ENCODE measurements at regions not wholly inside any gene's neighbourhood (a gene's known extent, or its start where the extent isn't known, plus 50 kb on each side); places are given as distances from the start of the nearest gene placed in this dataset.

- H3K36me3 ChIP-seq: no peaks in the 10 kb centered on the region
- WGBS, 4 donors: 95 to 97% (median 96%) methylated on average over 2 of the region's 2 CpGs
- H3K9me3 ChIP-seq: no peaks in the 10 kb centered on the region
- DNase-seq (no peak), ATAC-seq (no peak)
- intact Hi-C loops (cut with DNase I): no loop called here
- no peaks in the 10 kb centered on the region for H3K4me1 ChIP-seq
- H3K4me3 ChIP-seq: no peak overlapping the region
- no peak overlapping the region for H3K27ac ChIP-seq
- no peaks in the 10 kb centered on the region for H3K27me3 ChIP-seq
- TF ChIP-seq POLR2A (IDR thresholded peaks at IDR 0.05) (no peak), CTCF (IDR thresholded peaks at IDR 0.05) (no peak)
Observed at GRCh38 chr4:92199135-92199534, 104.6 kb upstream of the GRID2 start.

GRCh38 chr4:92210906-92211305, 92.9 kb upstream of the GRID2 start:
- no peak for DNase-seq
- H3K9me3 ChIP-seq: peaks cover 0 to 16% (median 0%) of the 10 kb centered on the region in 12 donors
- H3K27ac ChIP-seq: no peak overlapping the region
- no peaks in the 10 kb centered on the region for H3K4me1 ChIP-seq
- H3K4me3 ChIP-seq: no peak overlapping the region
- H3K27me3 ChIP-seq: no peaks in the 10 kb centered on the region
- no peak for ATAC-seq
- no peaks in the 10 kb centered on the region for H3K36me3 ChIP-seq
- intact Hi-C loops (cut with DNase I): no loop called here
- 73 to 91% (median 84%) methylated on average over 7 of the region's 7 CpGs for WGBS, 4 donors
- TF ChIP-seq POLR2A (IDR thresholded peaks at IDR 0.05) (no peak), CTCF (IDR thresholded peaks at IDR 0.05) (no peak)

GRCh38 chr4:92215476-92215875, 88.3 kb upstream of the GRID2 start:
- DNase-seq (no peak), ATAC-seq (no peak)
- Histone ChIP-seq H3K36me3 (no peaks in the 10 kb centered on the region), H3K4me1 (no peaks in the 10 kb centered on the region), H3K9me3 (peaks cover 0 to 31% (median 6%) of the 10 kb centered on the region in 12 donors), H3K27ac (no peak overlapping the region), H3K27me3 (no peaks in the 10 kb centered on the region), H3K4me3 (no peak overlapping the region)
- TF ChIP-seq CTCF (IDR thresholded peaks at IDR 0.05): no peak
- TF ChIP-seq POLR2A (IDR thresholded peaks at IDR 0.05): no peak
- WGBS, 4 donors: 84 to 88% (median 86%) methylated on average over 4 of the region's 4 CpGs
- intact Hi-C loops (cut with DNase I): no loop called here

- DNase-seq: no peak
- no peaks in the 10 kb centered on the region for H3K4me1 ChIP-seq
- no peaks in the 10 kb centered on the region for H3K27me3 ChIP-seq
- ATAC-seq: no peak
- no peak overlapping the region for H3K4me3 ChIP-seq
- WGBS, 4 donors: 88 to 94% (median 92%) methylated on average over 1 of the region's 1 CpG
- intact Hi-C loops (cut with DNase I): no loop called here
- H3K27ac ChIP-seq: no peak overlapping the region
- TF ChIP-seq CTCF (IDR thresholded peaks at IDR 0.05): no peak
- TF ChIP-seq POLR2A (IDR thresholded peaks at IDR 0.05): no peak
- H3K36me3 ChIP-seq: no peaks in the 10 kb centered on the region
- no peaks in the 10 kb centered on the region for H3K9me3 ChIP-seq
Observed at GRCh38 chr4:92231511-92231910, 72.3 kb upstream of the GRID2 start.

Measured in heart left ventricle (tissue), 16 donors.